OCI-LY7 (cell line): ENCODE measurements at regions not wholly inside any gene's neighbourhood (a gene's known extent, or its start where the extent isn't known, plus 50 kb on each side); places are given as distances from the start of the nearest gene placed in this dataset.

ENCODE experiments used
- BruUV-seq: library from RNA; stranded (reverse); fragments of 400-500 nt; replicated peaks from 2 replicates; lab custom pipeline; 2021; lab: Mats Ljungman, UMichigan
- CTCF ChIA-PET: fragments of 300-600 bp; sonication (Branson Sonifier 250); formaldehyde crosslinking; loops from one replicate; lab custom pipeline; 2022; ENCODE audit warnings: antibody characterized with exemption; ENCODE audit not compliant: unreplicated experiment; lab: Charles Lee
- POLR2A ChIA-PET: fragments of 300-600 bp; sonication (Branson Sonifier 250); formaldehyde crosslinking; loops from one replicate; lab custom pipeline; 2022; ENCODE audit warnings: antibody characterized with exemption; lab: Charles Lee
- DNase-seq: peaks from one replicate; pipeline ENCODE4 v3.0.0-alpha.2; 2015; ENCODE audit warnings: low spot score
- H2AFZ ChIP-seq: fragments of 200-600 bp; sonication (generic), shearing (Covaris generic); 2 replicates; pipeline ENCODE4 v1.6.1; 2014; ENCODE audit warnings: mild to moderate bottlenecking, antibody characterized with exemption, low read length, moderate library complexity
- H3K27ac ChIP-seq: fragments of 200-600 bp; sonication (generic); 2 replicates; pipeline ENCODE4 v1.5.1; 2014; ENCODE audit warnings: mixed run types, low read depth, mild to moderate bottlenecking, moderate library complexity, low read length, inconsistent platforms; ENCODE audit not compliant: poor library complexity, severe bottlenecking
- H3K36me3 ChIP-seq: fragments of 200-600 bp; sonication (generic); 2 replicates; pipeline ENCODE4 v1.6.1; 2014; ENCODE audit warnings: mild to moderate bottlenecking, antibody characterized with exemption, low read length, moderate library complexity, mixed read lengths; ENCODE audit not compliant: insufficient read depth
- H3K4me1 ChIP-seq: fragments of 200-600 bp; sonication (generic); 2 replicates; pipeline ENCODE4 v1.5.1; 2014; ENCODE audit warnings: mild to moderate bottlenecking, low read length; ENCODE audit not compliant: insufficient read depth, poor library complexity, severe bottlenecking
- H3K4me2 ChIP-seq: fragments of 200-600 bp; sonication (generic); 2 replicates; pipeline ENCODE4 v1.6.1; 2014; ENCODE audit warnings: mild to moderate bottlenecking, low read length
- H3K4me3 ChIP-seq: fragments of 200-600 bp; sonication (generic); 2 replicates; pipeline ENCODE4 v1.5.1; 2014; ENCODE audit warnings: mild to moderate bottlenecking, low read depth, low read length; ENCODE audit not compliant: poor library complexity, severe bottlenecking
- H3K79me2 ChIP-seq: fragments of 200-600 bp; sonication (generic); 2 replicates; pipeline ENCODE4 v1.6.1; 2016; ENCODE audit warnings: low read depth, mild to moderate bottlenecking, low read length, moderate library complexity, mixed read lengths; ENCODE audit not compliant: insufficient read depth
- H3K9me2 ChIP-seq: fragments of 200-600 bp; sonication (generic); 2 replicates; pipeline ENCODE4 v1.6.1; 2016; ENCODE audit warnings: mild to moderate bottlenecking, low read length, mixed read lengths; ENCODE audit not compliant: insufficient read depth
- H3K9me3 ChIP-seq: fragments of 200-600 bp; sonication (generic); 2 replicates; pipeline ENCODE4 v1.6.1; 2014; ENCODE audit warnings: mild to moderate bottlenecking, mixed run types, low read length, mixed read lengths
- H4K20me1 ChIP-seq: fragments of 200-600 bp; sonication (generic); 2 replicates; pipeline ENCODE4 v1.6.1; 2014; ENCODE audit warnings: mild to moderate bottlenecking, antibody characterized with exemption, low read length, moderate library complexity, mixed read lengths; ENCODE audit not compliant: insufficient read depth
- EZH2phosphoT487 ChIP-seq: fragments of 200-600 bp; sonication (generic); IDR thresholded peaks from 2 replicates; pipeline ENCODE4 v1.6.1; 2018; ENCODE audit warnings: low read depth, borderline replicate concordance, mild to moderate bottlenecking, mixed run types, antibody characterized with exemption, low read length, moderate library complexity, mixed read lengths
- intact Hi-C: fragments of 100-400 bp; cut with micrococcal nuclease; formaldehyde crosslinking; loops from one replicate; pipeline ENCODE4 v1.10.0; 2022; ENCODE audit not compliant: unreplicated experiment
- TF ChIP-seq, protein P1 (sequence below): fragments of 200-600 bp; sonication (generic); conservative IDR thresholded peaks from 2 replicates; pipeline ENCODE4 v1.5.1; 2014; ENCODE audit warnings: mild to moderate bottlenecking, antibody characterized with exemption, low read length, moderate library complexity, mixed read lengths

DNA sequence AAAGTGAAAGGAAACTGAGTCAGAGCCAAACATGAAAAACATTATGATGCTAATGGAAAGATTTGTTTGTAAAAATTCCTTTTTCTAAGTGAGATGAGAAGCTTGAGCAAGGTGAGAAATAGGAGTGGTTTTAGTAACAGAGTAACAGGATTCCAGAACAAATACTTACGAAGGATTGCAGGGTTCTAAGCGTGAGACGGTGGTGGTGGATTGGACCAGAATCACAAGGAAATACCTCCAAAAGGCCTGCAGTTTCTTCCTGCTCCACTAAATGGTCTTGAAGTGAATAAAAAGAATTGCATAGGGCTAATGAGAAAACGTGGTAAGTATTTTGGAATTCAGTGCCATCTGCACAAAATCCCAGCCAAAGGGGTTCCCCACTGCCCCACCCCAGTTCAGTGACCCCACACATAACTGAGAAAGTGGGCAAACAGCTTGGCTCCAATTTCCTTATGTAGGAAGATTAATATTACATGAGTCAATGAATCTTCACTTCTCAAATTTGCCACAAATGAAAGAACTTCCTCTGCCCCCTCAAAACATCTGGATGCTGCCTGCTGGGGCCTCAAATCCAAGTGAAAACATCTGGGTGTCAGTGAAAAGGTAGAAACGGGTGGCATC, 283.8 kb upstream of the NR2F2 start:
- ChIA-PET CTCF (no interaction called here), POLR2A (no interaction called here)
- BruUV-seq, result no TSS peak
- H3K9me3 ChIP-seq, result no peaks in the 10 kb centered on the region
- no peak overlapping the region for H3K4me2 ChIP-seq
- intact Hi-C loops, result no loop called here
- no peaks in the 10 kb centered on the region for H3K36me3 ChIP-seq
- TF ChIP-seq EZH2phosphoT487, result no peak
- TF ChIP-seq, protein P1, sequence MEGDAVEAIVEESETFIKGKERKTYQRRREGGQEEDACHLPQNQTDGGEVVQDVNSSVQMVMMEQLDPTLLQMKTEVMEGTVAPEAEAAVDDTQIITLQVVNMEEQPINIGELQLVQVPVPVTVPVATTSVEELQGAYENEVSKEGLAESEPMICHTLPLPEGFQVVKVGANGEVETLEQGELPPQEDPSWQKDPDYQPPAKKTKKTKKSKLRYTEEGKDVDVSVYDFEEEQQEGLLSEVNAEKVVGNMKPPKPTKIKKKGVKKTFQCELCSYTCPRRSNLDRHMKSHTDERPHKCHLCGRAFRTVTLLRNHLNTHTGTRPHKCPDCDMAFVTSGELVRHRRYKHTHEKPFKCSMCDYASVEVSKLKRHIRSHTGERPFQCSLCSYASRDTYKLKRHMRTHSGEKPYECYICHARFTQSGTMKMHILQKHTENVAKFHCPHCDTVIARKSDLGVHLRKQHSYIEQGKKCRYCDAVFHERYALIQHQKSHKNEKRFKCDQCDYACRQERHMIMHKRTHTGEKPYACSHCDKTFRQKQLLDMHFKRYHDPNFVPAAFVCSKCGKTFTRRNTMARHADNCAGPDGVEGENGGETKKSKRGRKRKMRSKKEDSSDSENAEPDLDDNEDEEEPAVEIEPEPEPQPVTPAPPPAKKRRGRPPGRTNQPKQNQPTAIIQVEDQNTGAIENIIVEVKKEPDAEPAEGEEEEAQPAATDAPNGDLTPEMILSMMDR, result no peak
- no peak overlapping the region for H3K4me3 ChIP-seq
- H2AFZ ChIP-seq, result no peak overlapping the region
- H3K9me2 ChIP-seq, result no peaks in the 10 kb centered on the region
- H4K20me1 ChIP-seq, result no peaks in the 10 kb centered on the region
- no peaks in the 10 kb centered on the region for H3K79me2 ChIP-seq
- no peak overlapping the region for H3K27ac ChIP-seq
- DNase-seq, result no peak
- H3K4me1 ChIP-seq, result no peaks in the 10 kb centered on the region

DNA sequence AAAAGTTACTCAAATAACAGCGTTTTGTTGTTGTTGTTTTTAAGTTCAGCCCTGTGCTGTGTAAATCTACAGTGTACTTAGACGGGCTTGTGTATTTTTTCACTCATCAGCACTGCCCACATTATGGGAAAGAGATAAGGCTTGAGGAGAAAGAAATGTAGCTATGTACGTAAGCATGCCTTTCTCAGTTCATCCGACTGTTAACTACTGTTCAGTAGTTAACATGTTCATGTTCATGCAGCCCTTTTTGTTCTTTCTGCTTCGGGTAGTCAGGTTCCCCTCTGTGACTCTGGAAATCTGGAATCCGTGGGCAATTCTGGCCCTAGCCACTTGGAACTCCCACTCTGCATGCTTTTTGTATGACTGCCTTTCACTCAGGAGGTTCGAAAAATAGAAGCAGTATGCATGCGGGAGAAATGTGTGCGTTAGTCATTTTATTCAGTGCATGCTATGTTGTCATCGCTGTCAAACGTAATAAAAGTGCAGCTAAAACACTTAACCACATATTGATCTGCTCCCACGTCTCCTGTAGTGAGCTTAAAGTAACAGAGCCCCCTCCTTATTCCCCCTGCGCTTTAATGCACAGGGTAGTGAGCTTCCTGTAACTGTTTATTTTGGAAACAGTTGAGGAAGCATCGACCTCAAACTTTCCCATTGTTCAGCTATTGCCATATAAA, 283.1 kb upstream of the NR2F2 start:
- Histone ChIP-seq H3K79me2 (no peaks in the 10 kb centered on the region), H3K4me2 (no peak overlapping the region), H3K36me3 (no peaks in the 10 kb centered on the region), H3K9me2 (no peaks in the 10 kb centered on the region), H4K20me1 (no peaks in the 10 kb centered on the region), H3K27ac (no peak overlapping the region), H3K4me1 (no peaks in the 10 kb centered on the region), H2AFZ (no peak overlapping the region), H3K9me3 (no peaks in the 10 kb centered on the region), H3K4me3 (no peak overlapping the region)
- ChIA-PET POLR2A (interaction anchor here (0.6 to 1.5 kb wide), 2 partner anchors 11 to 1399 kb away, joined by 3 read pairs; no protein-coding TSS in a partner anchor), CTCF (no interaction called here)
- intact Hi-C loops, result no loop called here
- TF ChIP-seq, protein P1, result no peak
- TF ChIP-seq EZH2phosphoT487, result no peak
- DNase-seq, result no peak
- BruUV-seq, result no TSS peak

DNA sequence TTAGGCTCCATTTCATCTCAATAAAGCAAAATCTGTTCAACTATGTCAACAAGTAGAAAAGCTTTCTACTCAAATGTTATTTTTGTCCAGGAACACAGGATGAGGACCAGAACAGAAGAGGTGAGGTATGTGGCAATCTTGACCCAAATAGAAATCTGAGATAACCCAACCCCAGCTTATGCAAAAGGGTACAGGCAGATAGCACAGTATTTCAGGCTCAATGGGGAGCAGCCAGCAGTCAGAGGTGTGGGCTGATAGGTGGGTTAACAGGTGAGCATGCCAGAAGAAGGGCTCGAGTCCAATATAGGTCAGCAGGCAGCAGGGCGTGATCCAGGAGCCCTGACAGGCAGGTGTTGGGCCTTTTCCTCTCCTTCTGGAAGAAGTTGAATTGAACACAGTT, 281.2 kb upstream of the NR2F2 start:
- Histone ChIP-seq H3K36me3 (no peaks in the 10 kb centered on the region), H4K20me1 (no peaks in the 10 kb centered on the region), H3K4me2 (no peak overlapping the region), H3K27ac (no peak overlapping the region), H3K9me2 (no peaks in the 10 kb centered on the region), H3K4me3 (no peak overlapping the region), H3K79me2 (no peaks in the 10 kb centered on the region), H2AFZ (no peak overlapping the region), H3K4me1 (no peaks in the 10 kb centered on the region), H3K9me3 (no peaks in the 10 kb centered on the region)
- no peak for TF ChIP-seq EZH2phosphoT487
- TF ChIP-seq, protein P1, result no peak
- CTCF ChIA-PET, result no interaction called here
- POLR2A ChIA-PET, result interaction anchor here (0.5 kb wide), 1 partner anchor 21 kb away, joined by 4 read pairs; no protein-coding TSS in a partner anchor
- intact Hi-C loops, result no loop called here
- no TSS peak for BruUV-seq
- no peak for DNase-seq
